IPS-20b (cell line): ENCODE measurements at regions not wholly inside any gene's neighbourhood (a gene's known extent, or its start where the extent isn't known, plus 50 kb on each side); places are given as distances from the start of the nearest gene placed in this dataset.
"Not testable (repeated sequence)": the region's sequence is repeated elsewhere in the genome, so short reads cannot be mapped to it uniquely, and the experiment has no call there.

Experiments
- H3K27ac ChIP-seq: one replicate; pipeline ENCODE4 v1.5.1; 2013; ENCODE audit warnings: low read length
- H3K27me3 ChIP-seq: 2 replicates; pipeline ENCODE4 v1.6.1; 2013; ENCODE audit warnings: mild to moderate bottlenecking, low read length, inconsistent platforms; ENCODE audit not compliant: insufficient read depth
- H3K36me3 ChIP-seq: 2 replicates; pipeline ENCODE4 v1.6.1; 2013; ENCODE audit warnings: low read depth, mild to moderate bottlenecking, inconsistent platforms, low read length, moderate library complexity; ENCODE audit not compliant: insufficient read depth
- H3K4me1 ChIP-seq: 2 replicates; pipeline ENCODE4 v1.6.1; 2013; ENCODE audit warnings: mild to moderate bottlenecking, control low read depth, inconsistent platforms, low read length, moderate library complexity; ENCODE audit not compliant: insufficient read depth
- H3K4me3 ChIP-seq: 2 replicates; pipeline ENCODE4 v1.5.1; 2013; ENCODE audit warnings: mild to moderate bottlenecking, low read length, inconsistent platforms
- H3K9ac ChIP-seq: 2 replicates; pipeline ENCODE4 v1.6.1; 2013; ENCODE audit warnings: low read depth, mild to moderate bottlenecking, inconsistent platforms, low read length, moderate library complexity
- H3K9me3 ChIP-seq: 2 replicates; pipeline ENCODE4 v1.6.1; 2013; ENCODE audit warnings: mild to moderate bottlenecking, low read depth, low read length, inconsistent platforms; ENCODE audit not compliant: insufficient read depth

DNA sequence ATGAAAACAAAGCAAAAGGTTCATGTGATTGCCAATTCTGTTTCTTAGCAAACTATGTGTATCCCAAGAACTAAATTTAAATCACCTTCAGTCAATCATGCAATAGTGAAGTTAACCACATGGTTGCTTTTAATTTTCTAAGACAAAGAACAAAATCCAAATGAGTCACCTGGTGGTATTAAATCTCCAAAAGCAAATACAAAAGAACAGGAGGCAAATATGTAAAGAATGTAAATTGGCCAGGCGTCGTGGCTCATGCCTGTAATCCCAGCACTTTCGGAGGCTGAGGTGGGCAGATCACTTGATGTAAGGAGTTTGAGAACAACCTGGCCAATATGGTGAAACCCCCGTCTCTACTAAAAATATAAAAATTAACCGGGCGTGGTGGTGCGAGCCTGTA is 54.2 kb upstream of the PIK3R4 start:
- no peaks in the 10 kb centered on the region; the same call in none of the 2 replicates for H3K9me3 ChIP-seq
- H3K9ac ChIP-seq, result no peak overlapping the region
- H3K27ac ChIP-seq, result no peak overlapping the region
- H3K27me3 ChIP-seq, result no peaks in the 10 kb centered on the region
- peaks cover 7% of the 10 kb centered on the region; the same call in 1 of the 2 replicates for H3K4me1 ChIP-seq
- H3K4me3 ChIP-seq, result no peak overlapping the region
- no peaks in the 10 kb centered on the region for H3K36me3 ChIP-seq

DNA sequence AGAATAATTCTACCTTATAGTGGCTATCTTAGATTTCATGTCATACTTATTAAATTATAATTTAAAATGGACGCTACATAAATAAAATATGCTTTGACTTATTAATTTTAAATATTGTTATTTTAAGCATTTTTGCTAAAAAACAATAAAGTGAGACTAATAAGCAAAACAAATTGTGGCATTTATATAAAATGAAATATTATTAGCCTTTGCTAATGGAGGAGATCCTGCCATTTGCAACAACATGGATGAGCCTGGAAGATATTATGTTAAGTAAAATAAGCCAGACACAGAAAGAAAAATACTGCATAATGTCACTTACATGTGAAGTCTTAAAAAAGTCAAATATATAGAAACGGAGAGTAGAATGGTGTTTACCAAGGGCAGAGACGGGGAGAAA is 54.8 kb upstream of the PIK3R4 start:
- no peak overlapping the region for H3K4me3 ChIP-seq
- no peak overlapping the region for H3K27ac ChIP-seq
- H3K4me1 ChIP-seq, result peaks cover 6% of the 10 kb centered on the region; the same call in 1 of the 2 replicates
- no peaks in the 10 kb centered on the region; the same call in none of the 2 replicates for H3K9me3 ChIP-seq
- H3K27me3 ChIP-seq, result no peaks in the 10 kb centered on the region
- no peak overlapping the region for H3K9ac ChIP-seq
- no peaks in the 10 kb centered on the region for H3K36me3 ChIP-seq

DNA sequence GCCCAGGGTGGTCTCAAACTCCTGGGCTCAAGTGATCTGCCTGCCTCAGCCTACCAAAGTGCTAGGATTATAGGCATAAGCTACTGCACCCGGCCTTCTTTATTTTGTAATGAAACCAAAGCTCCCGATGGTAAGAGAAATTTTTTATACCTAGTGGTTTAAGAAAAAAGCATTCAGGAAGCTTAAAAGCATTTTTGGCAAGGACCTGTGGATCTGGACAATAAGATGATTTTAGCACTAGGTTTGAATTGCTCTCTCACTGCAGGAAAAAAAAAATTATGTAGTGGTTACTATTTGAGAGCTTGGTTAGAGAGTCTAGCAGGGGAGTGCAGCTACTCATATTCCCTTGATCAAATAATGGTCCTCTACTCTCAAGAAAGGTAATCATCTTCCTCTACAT is 64.9 kb upstream of the PIK3R4 start:
- no peaks in the 10 kb centered on the region for H3K36me3 ChIP-seq
- peaks cover 2% of the 10 kb centered on the region; the same call in 1 of the 2 replicates for H3K4me1 ChIP-seq
- H3K9me3 ChIP-seq, result peaks cover 5% of the 10 kb centered on the region
- no peaks in the 10 kb centered on the region for H3K27me3 ChIP-seq
- no peak overlapping the region for H3K27ac ChIP-seq
- no peak overlapping the region for H3K4me3 ChIP-seq
- no peak overlapping the region for H3K9ac ChIP-seq

DNA sequence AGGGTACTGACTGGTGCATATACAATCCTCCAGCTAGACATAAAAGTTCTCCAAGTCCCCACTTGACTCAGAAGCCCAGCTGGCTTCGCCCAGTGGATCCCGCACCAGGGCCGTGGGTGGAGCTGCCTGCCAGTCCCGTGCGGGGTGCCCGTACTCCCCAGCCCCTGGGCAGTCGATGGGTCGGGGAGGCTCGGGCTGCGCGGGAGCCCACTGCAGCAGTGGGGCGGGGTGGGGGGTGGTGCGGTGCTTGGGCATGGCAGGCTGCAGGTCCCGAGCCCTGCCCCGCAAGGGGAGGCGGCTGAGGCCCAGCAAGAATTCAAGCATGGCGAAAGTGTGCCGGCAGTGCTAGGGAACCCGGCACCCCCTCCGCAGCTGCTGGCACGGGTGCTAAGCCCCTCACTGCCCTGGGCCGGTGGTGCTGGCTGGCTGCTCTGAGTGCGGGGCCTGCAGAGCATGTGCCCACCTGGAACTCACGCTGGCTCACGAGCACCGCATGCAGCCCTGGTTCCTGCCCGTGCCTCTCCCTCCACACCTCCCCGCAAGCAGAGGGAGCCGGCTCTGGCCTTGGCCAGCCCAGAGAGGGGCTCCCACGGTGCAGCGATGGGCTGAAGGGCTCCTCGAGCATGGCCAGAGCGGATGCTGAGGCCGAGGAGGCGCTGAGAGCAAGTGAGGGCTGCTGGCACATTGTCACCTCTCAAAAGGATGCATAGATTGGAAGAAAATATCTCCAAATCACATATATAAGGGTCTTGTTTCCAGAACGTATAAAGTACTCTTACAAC is 68.3 kb upstream of the PIK3R4 start:
- Histone ChIP-seq H3K9ac (no peak overlapping the region), H3K9me3 (peaks cover 5% of the 10 kb centered on the region), H3K27ac (no peak overlapping the region), H3K4me3 (no peak overlapping the region), H3K4me1 (peaks cover 3% of the 10 kb centered on the region; the same call in 1 of the 2 replicates), H3K27me3 (no peaks in the 10 kb centered on the region), H3K36me3 (no peaks in the 10 kb centered on the region)

DNA sequence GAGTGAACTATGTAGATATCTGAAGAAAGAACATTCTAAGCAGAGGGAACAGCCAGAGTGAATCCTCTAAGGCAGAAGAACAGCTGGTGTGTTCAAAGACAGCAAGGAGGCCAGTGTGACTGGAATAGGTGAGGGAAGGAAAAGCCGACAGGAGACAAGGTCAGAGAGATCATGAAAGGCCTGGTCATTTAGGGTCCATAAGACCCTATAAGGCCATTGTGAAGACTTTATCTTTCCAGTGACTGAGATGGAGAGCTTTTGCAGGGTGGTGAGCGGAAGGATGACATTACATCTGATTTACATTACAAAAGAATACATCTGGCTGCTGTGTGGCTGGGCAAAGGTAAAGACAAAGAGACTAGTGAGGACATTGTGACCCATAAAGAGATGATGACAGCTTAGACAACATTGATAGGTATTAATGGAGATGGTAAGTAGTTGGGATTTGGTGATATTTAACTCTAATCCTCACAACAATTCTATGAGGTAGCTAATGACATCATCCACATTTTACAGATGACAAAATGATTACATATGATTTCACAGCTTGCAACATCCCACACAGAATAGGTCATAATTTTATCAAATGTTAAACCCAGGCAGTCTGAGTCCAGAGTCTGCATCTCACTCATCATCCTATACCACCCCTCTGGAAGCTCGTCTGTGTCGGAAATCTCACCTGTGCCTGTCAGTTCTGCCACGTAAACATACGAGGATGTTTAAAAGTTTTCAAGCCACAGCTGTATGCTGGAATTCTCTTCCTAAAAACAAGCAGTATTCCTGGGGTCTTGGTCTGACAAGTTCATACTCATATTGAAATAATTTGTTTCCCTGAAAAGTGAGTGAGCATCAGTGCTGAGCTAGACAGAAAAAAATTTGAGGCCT is 70.2 kb upstream of the PIK3R4 start:
- Histone ChIP-seq H3K36me3 (no peaks in the 10 kb centered on the region), H3K27ac (no peak overlapping the region), H3K4me1 (peaks cover 3% of the 10 kb centered on the region; the same call in 1 of the 2 replicates), H3K27me3 (no peaks in the 10 kb centered on the region), H3K9me3 (peaks cover 5% of the 10 kb centered on the region), H3K9ac (peak overlapping the region; percentile 6; the same call in 1 of the 2 replicates), H3K4me3 (no peak overlapping the region)

DNA sequence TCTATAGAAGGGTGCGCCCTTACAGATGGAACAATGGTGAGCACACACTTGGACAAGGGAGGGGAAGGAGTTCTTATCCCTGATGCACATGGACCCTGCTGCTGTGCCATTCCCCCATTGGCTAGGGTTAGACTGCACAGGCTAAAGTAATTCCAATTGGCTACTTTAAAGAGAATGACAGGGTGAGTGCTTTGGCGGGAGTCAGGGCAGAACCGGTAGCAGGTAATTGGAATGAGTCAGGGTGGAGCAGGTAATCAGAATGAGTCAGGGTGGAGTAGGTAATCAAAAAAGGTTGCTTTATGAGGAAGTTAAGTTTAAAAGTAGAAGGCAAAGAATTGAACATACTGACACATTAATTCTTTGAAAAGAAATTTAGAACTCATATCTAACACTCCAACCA is 71.4 kb upstream of the PIK3R4 start:
- not testable (repeated sequence) for H3K27me3 ChIP-seq, H3K27ac ChIP-seq, H3K9me3 ChIP-seq, H3K4me1 ChIP-seq, H3K4me3 ChIP-seq, H3K36me3 ChIP-seq, H3K9ac ChIP-seq

DNA sequence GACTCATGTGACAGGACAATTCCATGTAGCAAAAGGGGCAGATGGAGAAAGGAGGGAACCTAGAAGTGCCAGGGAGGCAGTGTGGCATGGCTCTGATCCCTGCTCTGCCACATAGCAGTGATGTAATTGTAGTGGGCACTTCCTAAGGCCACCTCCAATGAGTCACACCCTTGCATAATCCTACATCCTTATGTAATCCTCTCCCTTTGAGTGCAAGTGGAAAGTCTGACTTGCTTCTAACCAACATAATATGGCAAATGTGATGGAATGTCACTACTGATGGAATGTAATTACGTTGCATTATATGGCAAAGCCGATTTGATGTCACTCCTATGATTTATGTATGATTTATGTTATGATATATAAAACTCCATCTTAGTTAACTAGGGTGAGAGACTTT is 72.9 kb upstream of the ATP2C1 start:
- H3K4me3 ChIP-seq, result no peak overlapping the region
- H3K27ac ChIP-seq, result no peak overlapping the region
- H3K27me3 ChIP-seq, result no peaks in the 10 kb centered on the region
- no peaks in the 10 kb centered on the region for H3K9me3 ChIP-seq
- H3K9ac ChIP-seq, result no peak overlapping the region
- H3K4me1 ChIP-seq, result peaks cover 3% of the 10 kb centered on the region; the same call in 1 of the 2 replicates
- no peaks in the 10 kb centered on the region for H3K36me3 ChIP-seq

DNA sequence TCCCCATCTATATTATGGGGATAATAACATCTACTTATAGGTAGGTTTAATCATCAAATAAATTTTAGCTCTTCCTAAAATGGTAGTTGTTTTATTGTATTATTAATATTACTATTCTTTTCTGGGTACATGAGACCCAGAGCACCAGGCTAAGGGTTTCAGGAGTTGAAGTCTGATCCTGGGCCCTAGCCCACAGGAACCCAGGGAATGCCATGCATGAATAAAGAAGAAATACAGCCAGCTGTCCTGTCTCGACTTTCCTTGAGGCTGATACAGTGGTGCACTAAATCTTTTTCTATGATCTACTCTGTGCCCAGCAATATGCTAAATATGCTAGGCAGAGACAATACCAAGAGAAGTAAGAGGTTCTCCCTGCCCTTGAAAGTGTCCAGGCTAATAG is 72.1 kb upstream of the ATP2C1 start:
- no peak overlapping the region for H3K27ac ChIP-seq
- H3K9me3 ChIP-seq, result no peaks in the 10 kb centered on the region
- H3K36me3 ChIP-seq, result no peaks in the 10 kb centered on the region
- no peak overlapping the region for H3K4me3 ChIP-seq
- no peaks in the 10 kb centered on the region for H3K4me1 ChIP-seq
- H3K27me3 ChIP-seq, result no peaks in the 10 kb centered on the region
- no peak overlapping the region for H3K9ac ChIP-seq

DNA sequence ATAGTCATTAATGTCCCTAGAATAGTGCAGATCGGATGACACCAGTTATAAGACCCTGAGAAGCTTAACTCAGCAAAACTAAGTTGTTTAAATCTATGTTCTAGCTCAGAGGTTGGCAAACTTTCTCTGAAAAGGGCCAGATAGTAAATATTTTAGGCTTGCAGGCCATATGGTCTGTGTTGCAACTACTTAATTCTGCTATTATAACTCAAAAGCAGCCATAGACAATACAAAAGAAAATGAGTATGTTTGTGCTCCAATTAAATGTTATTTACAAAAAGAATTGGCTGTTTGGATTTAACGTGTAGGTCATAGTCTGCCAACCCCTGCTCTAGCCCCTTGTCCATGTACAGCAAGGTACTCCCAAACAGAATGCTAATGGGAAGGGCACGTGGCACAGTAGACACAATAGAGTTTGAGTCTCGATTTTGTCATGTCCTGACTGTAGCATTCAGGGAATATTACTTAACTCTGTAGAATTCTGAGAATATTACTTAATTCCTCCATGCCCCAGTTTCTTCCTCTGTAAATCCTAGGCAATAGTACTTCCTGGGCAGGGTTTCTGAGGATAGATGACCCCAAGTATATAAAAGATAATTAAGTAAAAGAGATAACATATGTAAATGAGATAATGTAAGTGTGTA is 70.5 kb upstream of the ATP2C1 start:
- peaks cover 2% of the 10 kb centered on the region for H3K4me1 ChIP-seq
- H3K36me3 ChIP-seq, result no peaks in the 10 kb centered on the region
- H3K27me3 ChIP-seq, result no peaks in the 10 kb centered on the region

DNA sequence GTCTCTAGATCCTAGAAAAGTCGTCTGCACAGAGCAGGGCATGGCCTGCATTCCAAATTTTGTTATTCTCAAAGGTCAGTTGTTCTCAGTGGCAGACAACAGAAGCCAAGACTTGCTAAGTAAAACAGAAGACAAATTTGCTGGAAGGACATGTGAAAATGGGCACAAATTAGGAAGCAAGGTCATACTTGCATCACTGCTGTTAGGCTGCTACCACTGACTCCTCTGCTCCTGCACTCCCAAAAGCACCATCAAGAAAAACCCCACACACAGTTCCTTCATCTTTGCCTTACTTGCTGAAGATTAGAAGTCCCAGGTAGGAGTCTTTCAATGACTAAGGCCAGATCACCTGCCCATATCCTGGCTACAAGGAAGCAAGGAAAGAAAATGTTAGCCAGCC is 69.9 kb upstream of the ATP2C1 start:
- H3K36me3 ChIP-seq, result no peaks in the 10 kb centered on the region
- H3K4me1 ChIP-seq, result peaks cover 8% of the 10 kb centered on the region
- no peaks in the 10 kb centered on the region for H3K9me3 ChIP-seq
- no peak overlapping the region for H3K9ac ChIP-seq
- no peak overlapping the region for H3K27ac ChIP-seq
- no peak overlapping the region for H3K4me3 ChIP-seq
- no peaks in the 10 kb centered on the region for H3K27me3 ChIP-seq

More for the DNA sequence above, 70.5 kb upstream of the ATP2C1 start:
- H3K9me3 ChIP-seq, result no peaks in the 10 kb centered on the region
- no peak overlapping the region for H3K27ac ChIP-seq
- no peak overlapping the region for H3K4me3 ChIP-seq
- no peak overlapping the region for H3K9ac ChIP-seq

DNA sequence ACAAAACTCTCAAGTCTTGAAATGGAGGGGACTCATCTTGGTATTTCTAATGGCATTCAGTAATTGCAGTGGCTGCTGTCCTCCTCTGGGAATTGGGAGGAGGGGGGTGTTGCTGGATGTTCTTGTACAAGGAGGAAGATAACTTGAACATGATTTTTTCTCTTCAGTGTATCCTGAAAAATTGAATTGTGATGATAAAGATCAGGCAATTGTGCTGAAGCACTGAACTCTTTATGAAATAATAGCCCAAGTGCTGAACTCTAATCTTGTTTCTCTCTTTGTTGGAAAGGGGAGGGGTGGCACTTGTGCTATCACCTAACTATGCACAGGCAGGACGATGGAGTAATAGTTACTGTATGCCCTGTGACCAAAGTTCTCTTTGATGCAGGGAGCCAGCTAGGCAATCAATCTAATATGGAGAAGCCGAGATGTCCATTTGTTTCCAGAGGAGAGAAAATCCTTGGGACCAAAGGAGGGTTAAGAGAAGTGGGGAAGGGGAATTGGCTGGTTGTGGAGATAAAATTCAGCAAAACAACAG is 68.1 kb upstream of the ATP2C1 start:
- H3K9ac ChIP-seq, result no peak overlapping the region
- no peak overlapping the region for H3K27ac ChIP-seq
- no peaks in the 10 kb centered on the region for H3K36me3 ChIP-seq
- H3K27me3 ChIP-seq, result no peaks in the 10 kb centered on the region
- H3K4me1 ChIP-seq, result peaks cover 15% of the 10 kb centered on the region
- no peak overlapping the region for H3K4me3 ChIP-seq
- H3K9me3 ChIP-seq, result no peaks in the 10 kb centered on the region
